Mesodermal cell (in vitro differentiated cells): ENCODE measurements at regions not wholly inside any gene's neighbourhood (a gene's known extent, or its start where the extent isn't known, plus 50 kb on each side); places are given as distances from the start of the nearest gene placed in this dataset.

Experiments
- H3K27ac ChIP-seq: 2 replicates; pipeline ENCODE4 v1.7.0; 2013; ENCODE audit warnings: mild to moderate bottlenecking, low read depth, low read length, moderate library complexity; ENCODE audit not compliant: severe bottlenecking
- H3K36me3 ChIP-seq: 2 replicates; pipeline ENCODE4 v1.7.1; 2013; ENCODE audit warnings: mild to moderate bottlenecking, low read length, moderate library complexity; ENCODE audit not compliant: control insufficient read depth, insufficient read depth
- H3K4me1 ChIP-seq: one replicate; pipeline ENCODE4 v1.7.1; 2013; ENCODE audit warnings: mild to moderate bottlenecking, low read length; ENCODE audit not compliant: insufficient read depth, control insufficient read depth, poor library complexity, severe bottlenecking
- H3K4me3 ChIP-seq: 2 replicates; pipeline ENCODE4 v1.7.0; 2013; ENCODE audit warnings: low read length, control low read depth, mild to moderate bottlenecking; ENCODE audit not compliant: insufficient read depth, poor library complexity, severe bottlenecking; ENCODE audit errors: extremely low read depth
- H3K9me3 ChIP-seq: 2 replicates; pipeline ENCODE4 v1.7.1; 2013; ENCODE audit warnings: mild to moderate bottlenecking, low read length, moderate library complexity; ENCODE audit not compliant: control insufficient read depth
- WGBS, 2 experiments: methylation state at CpG; one replicate each; pipeline ENCODE4 v1.1.5; 2013; ENCODE audit warnings: missing lambda C conversion rate in 2 of 2; ENCODE audit not compliant: insufficient coverage in 2 of 2; 5-methylcytosine and 5-hydroxymethylcytosine counted together

- H3K27ac ChIP-seq, result no peak overlapping the region
- H3K36me3 ChIP-seq, result no peaks in the 10 kb centered on the region
- WGBS, 2 experiments, result 89% methylated on average over 3 of the region's 5 CpGs; no CpG with 5 or more reads in 1 of the 2 experiments
- no peak overlapping the region for H3K4me3 ChIP-seq
- peaks cover 5% of the 10 kb centered on the region for H3K9me3 ChIP-seq
- peaks cover 9% of the 10 kb centered on the region for H3K4me1 ChIP-seq
These were observed 264.9 kb upstream of the NR5A2 start for GRCh38 chr1:199762572-199762971.

- H3K4me1 ChIP-seq, result no peaks in the 10 kb centered on the region
- no peak overlapping the region for H3K27ac ChIP-seq
- H3K9me3 ChIP-seq, result peaks cover 5% of the 10 kb centered on the region
These were observed 261.2 kb upstream of the NR5A2 start for GRCh38 chr1:199766218-199766792.

DNA sequence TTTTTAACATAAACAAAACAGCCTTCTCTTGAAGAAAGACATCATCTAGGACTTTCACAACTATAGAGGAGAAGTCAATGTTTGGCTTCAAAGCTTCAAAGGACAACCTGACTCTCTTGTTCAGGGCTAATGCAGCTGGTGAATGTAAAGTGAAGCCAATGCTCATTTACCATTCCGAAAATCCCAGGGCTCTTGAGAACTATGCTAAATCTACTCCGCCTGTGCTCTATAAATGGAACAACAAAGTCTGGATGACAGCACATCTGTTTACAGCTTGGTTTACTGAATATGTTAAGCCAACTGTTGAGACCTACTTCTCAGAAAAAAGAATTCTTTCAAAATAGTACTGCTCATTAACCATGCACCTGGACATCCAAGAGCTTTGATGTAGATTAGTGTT, 259.8 kb upstream of the NR5A2 start:
- H3K27ac ChIP-seq, result no peak overlapping the region
- H3K4me3 ChIP-seq, result no peak overlapping the region
- 83 to 96% methylated on average over 1 to 2 of the region's 2 CpGs for WGBS, 2 experiments
- H3K4me1 ChIP-seq, result no peaks in the 10 kb centered on the region
- H3K9me3 ChIP-seq, result peaks cover 5% of the 10 kb centered on the region
- H3K36me3 ChIP-seq, result no peaks in the 10 kb centered on the region

More at GRCh38 chr1:199766218-199766792, 261.2 kb upstream of the NR5A2 start:
- Histone ChIP-seq H3K4me3 (no peak overlapping the region), H3K36me3 (no peaks in the 10 kb centered on the region)

GRCh38 chr1:199774433-199775089, 252.9 kb upstream of the NR5A2 start:
- WGBS, 2 experiments, result no CpG with 5 or more reads among the region's 1 CpG
- Histone ChIP-seq H3K4me3 (no peak overlapping the region), H3K9me3 (no peaks in the 10 kb centered on the region), H3K4me1 (no peaks in the 10 kb centered on the region), H3K36me3 (no peaks in the 10 kb centered on the region), H3K27ac (no peak overlapping the region)

DNA sequence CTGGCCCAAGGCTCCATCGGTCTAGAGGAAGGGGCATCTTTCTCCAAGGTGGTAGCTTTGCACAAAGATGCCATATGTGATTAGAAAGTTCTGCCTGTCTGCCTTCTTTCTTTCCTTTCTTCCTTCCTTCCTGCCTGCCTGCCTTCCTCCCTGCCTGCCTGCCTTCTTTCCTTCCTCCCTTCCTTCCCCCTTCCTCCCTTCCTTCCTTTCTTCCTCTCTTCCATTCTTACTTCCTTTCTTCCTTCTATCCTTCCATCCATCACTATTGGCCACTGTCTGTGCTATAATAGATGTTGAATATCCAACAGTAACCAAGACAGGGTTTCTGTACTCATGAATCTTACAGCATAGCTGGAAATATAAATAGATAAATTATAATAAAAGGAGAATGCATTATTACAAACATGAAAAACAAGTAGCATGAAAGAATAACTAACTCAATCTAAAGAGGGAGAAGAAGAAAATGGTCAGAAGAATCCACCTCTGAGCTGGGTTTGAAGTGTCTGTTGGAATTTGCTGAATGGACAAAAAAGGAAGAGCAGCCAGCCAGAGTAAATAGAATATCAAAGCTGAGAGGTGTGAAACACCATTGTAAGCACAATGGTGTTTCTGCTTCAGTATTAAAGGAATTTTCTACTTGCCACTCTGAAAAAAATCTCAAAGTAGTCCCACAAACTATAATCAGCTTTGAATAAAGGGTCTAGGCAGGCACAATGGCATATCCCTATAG, 250.6 kb upstream of the NR5A2 start:
- Histone ChIP-seq H3K9me3 (no peaks in the 10 kb centered on the region), H3K4me3 (no peak overlapping the region), H3K36me3 (no peaks in the 10 kb centered on the region), H3K27ac (no peak overlapping the region), H3K4me1 (no peaks in the 10 kb centered on the region)
- WGBS, 2 experiments, result 100% methylated on average over 1 of the region's 1 CpG; no CpG with 5 or more reads in 1 of the 2 experiments

GRCh38 chr1:199778324-199778955, 249.1 kb upstream of the NR5A2 start:
- Histone ChIP-seq H3K36me3 (no peaks in the 10 kb centered on the region), H3K27ac (no peak overlapping the region), H3K9me3 (no peaks in the 10 kb centered on the region), H3K4me1 (no peaks in the 10 kb centered on the region), H3K4me3 (no peak overlapping the region)
- WGBS, 2 experiments, result 80% methylated on average over 2 of the region's 3 CpGs; no CpG with 5 or more reads in 1 of the 2 experiments

DNA sequence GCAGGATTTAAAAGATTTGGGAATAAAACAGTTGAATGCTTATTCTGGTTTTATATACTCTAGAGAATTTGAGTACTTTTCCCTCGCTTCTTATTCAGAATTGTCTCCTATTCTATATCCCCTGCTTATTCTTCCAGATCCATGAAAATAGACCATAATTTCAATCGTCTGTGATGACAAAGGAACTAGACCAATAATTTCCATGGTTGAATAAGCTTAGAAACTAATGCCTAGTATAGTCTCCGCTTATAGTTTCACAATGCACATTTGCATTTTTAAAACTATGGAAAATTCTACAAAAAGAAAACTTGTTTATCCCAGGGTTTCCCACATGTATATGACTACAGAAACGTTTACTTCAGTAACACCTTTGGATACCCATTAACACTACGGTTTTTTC, 247.4 kb upstream of the NR5A2 start:
- no peak overlapping the region for H3K27ac ChIP-seq
- H3K4me3 ChIP-seq, result no peak overlapping the region
- WGBS, 2 experiments, result 90% methylated on average over 2 of the region's 5 CpGs; no CpG with 5 or more reads in 1 of the 2 experiments
- H3K36me3 ChIP-seq, result no peaks in the 10 kb centered on the region
- H3K9me3 ChIP-seq, result no peaks in the 10 kb centered on the region
- no peaks in the 10 kb centered on the region for H3K4me1 ChIP-seq

GRCh38 chr1:199780948-199781670, 246.4 kb upstream of the NR5A2 start:
- no peaks in the 10 kb centered on the region for H3K4me1 ChIP-seq
- no peaks in the 10 kb centered on the region for H3K36me3 ChIP-seq
- no CpG with 5 or more reads among the region's 2 CpGs for WGBS, 2 experiments
- H3K9me3 ChIP-seq, result no peaks in the 10 kb centered on the region
- no peak overlapping the region for H3K27ac ChIP-seq
- H3K4me3 ChIP-seq, result no peak overlapping the region

- H3K27ac ChIP-seq, result no peak overlapping the region
- no peaks in the 10 kb centered on the region for H3K36me3 ChIP-seq
- H3K4me3 ChIP-seq, result no peak overlapping the region
- H3K9me3 ChIP-seq, result no peaks in the 10 kb centered on the region
- H3K4me1 ChIP-seq, result no peaks in the 10 kb centered on the region
- WGBS, 2 experiments, result 100% methylated on average over 1 of the region's 2 CpGs; no CpG with 5 or more reads in 1 of the 2 experiments
These were observed 243.2 kb upstream of the NR5A2 start for GRCh38 chr1:199784138-199784895.

GRCh38 chr1:199786695-199787094, 240.8 kb upstream of the NR5A2 start:
- H3K4me3 ChIP-seq, result no peak overlapping the region
- no peaks in the 10 kb centered on the region for H3K4me1 ChIP-seq
- no peaks in the 10 kb centered on the region for H3K36me3 ChIP-seq
- H3K27ac ChIP-seq, result no peak overlapping the region
- WGBS, 2 experiments, result no CpG with 5 or more reads among the region's 3 CpGs
- no peaks in the 10 kb centered on the region for H3K9me3 ChIP-seq
